WTC11 (cell line): ENCODE measurements at regions not wholly inside any gene's neighbourhood (a gene's known extent, or its start where the extent isn't known, plus 50 kb on each side); places are given as distances from the start of the nearest gene placed in this dataset.

Experiments used
- ATAC-seq: fragments of 200-7000 bp; cut with Tn5 transposase; 2 replicates; pipeline ENCODE4 v1.10.0; 2021; ENCODE audit warnings: mild to moderate bottlenecking, moderate library complexity
- CTCF ChIA-PET: fragments of 300-600 bp; sonication (Branson Sonifier 250); formaldehyde crosslinking; loops from one replicate; lab custom pipeline; 2021; ENCODE audit warnings: antibody characterized with exemption; lab: Charles Lee
- POLR2A ChIA-PET: fragments of 350-600 bp; sonication (Branson Sonifier 250); formaldehyde crosslinking; loops from one replicate; lab custom pipeline; 2021; ENCODE audit warnings: antibody characterized with exemption; lab: Charles Lee
- DNase-seq: peaks from one replicate; pipeline ENCODE4 v3.0.0; 2021; ENCODE audit warnings: low spot score
- H3K27ac Mint-ChIP-seq: 2 replicates; pipeline ENCODE4 v1.8.0; 2021; ENCODE audit warnings: mixed read lengths
- H3K27me3 Mint-ChIP-seq: 2 replicates; pipeline ENCODE4 v1.8.0; 2021; ENCODE audit warnings: low read depth, mild to moderate bottlenecking, moderate library complexity, mixed read lengths
- H3K36me3 Mint-ChIP-seq: 2 replicates; pipeline ENCODE4 v1.8.0; 2021; ENCODE audit warnings: mixed read lengths
- H3K4me1 Mint-ChIP-seq: 2 replicates; pipeline ENCODE4 v1.8.0; 2022; ENCODE audit warnings: mixed read lengths
- H3K4me3 Mint-ChIP-seq: 2 replicates; pipeline ENCODE4 v1.8.0; 2021; ENCODE audit warnings: mild to moderate bottlenecking, moderate library complexity, mixed read lengths
- H3K9me3 Mint-ChIP-seq: 2 replicates; pipeline ENCODE4 v1.8.0; 2021; ENCODE audit warnings: mixed read lengths
- ATF6 ChIP-seq: sonication (generic); formaldehyde crosslinking; IDR thresholded peaks from 2 replicates; pipeline ENCODE4 v1.8.1; 2023; ENCODE audit warnings: mild to moderate bottlenecking, missing genetic modification reagents
- CREM ChIP-seq: sonication (generic); formaldehyde crosslinking; IDR thresholded peaks from 2 replicates; pipeline ENCODE4 v1.8.1; 2022; ENCODE audit warnings: mild to moderate bottlenecking, missing genetic modification reagents, moderate library complexity
- E2F5 ChIP-seq: sonication (generic); formaldehyde crosslinking; IDR thresholded peaks from 2 replicates; pipeline ENCODE4 v1.8.1; 2022; ENCODE audit warnings: mild to moderate bottlenecking, moderate library complexity, missing genetic modification reagents
- ERG ChIP-seq: fragments of 250-450 bp; sonication (Bioruptor Pico); IDR thresholded peaks from 2 replicates; pipeline ENCODE4 v1.8.0; 2021; ENCODE audit warnings: mild to moderate bottlenecking
- ESRRA ChIP-seq: sonication (generic); formaldehyde crosslinking; IDR thresholded peaks from 2 replicates; pipeline ENCODE4 v1.8.1; 2022; ENCODE audit warnings: mild to moderate bottlenecking, missing genetic modification reagents, borderline replicate concordance
- FOXK1 ChIP-seq: sonication (generic); formaldehyde crosslinking; IDR thresholded peaks from 2 replicates; pipeline ENCODE4 v1.8.0; 2022; ENCODE audit warnings: mild to moderate bottlenecking, moderate library complexity, missing genetic modification reagents
- GABPB1 ChIP-seq: sonication (generic); formaldehyde crosslinking; IDR thresholded peaks from 2 replicates; pipeline ENCODE4 v1.8.1; 2023; ENCODE audit warnings: mild to moderate bottlenecking, missing genetic modification reagents
- JUN ChIP-seq: sonication (generic); formaldehyde crosslinking; IDR thresholded peaks from 2 replicates; pipeline ENCODE4 v1.8.0; 2023; ENCODE audit warnings: mild to moderate bottlenecking, missing genetic modification reagents
- KAT7 ChIP-seq: sonication (generic); formaldehyde crosslinking; IDR thresholded peaks from 2 replicates; pipeline ENCODE4 v1.8.1; 2023; ENCODE audit warnings: missing genetic modification reagents, mild to moderate bottlenecking, borderline replicate concordance
- NR2C2 ChIP-seq: sonication (generic); formaldehyde crosslinking; IDR thresholded peaks from 2 replicates; pipeline ENCODE4 v1.8.0; 2022; ENCODE audit warnings: mild to moderate bottlenecking, missing genetic modification reagents
- NR3C1 ChIP-seq: sonication (generic); formaldehyde crosslinking; conservative IDR thresholded peaks from 2 replicates; pipeline ENCODE4 v1.8.1; 2023; ENCODE audit warnings: low read depth, mild to moderate bottlenecking, missing genetic modification reagents
- OVOL2 ChIP-seq: fragments of 250-450 bp; sonication (Bioruptor Pico); IDR thresholded peaks from 2 replicates; pipeline ENCODE4 v1.9.0; 2021; ENCODE audit warnings: mild to moderate bottlenecking, borderline replicate concordance
- STAT6 ChIP-seq: sonication (generic); formaldehyde crosslinking; conservative IDR thresholded peaks from 2 replicates; pipeline ENCODE4 v1.8.1; 2023; ENCODE audit warnings: mild to moderate bottlenecking, low read depth, missing genetic modification reagents, moderate library complexity
- USF2 ChIP-seq: sonication (generic); formaldehyde crosslinking; IDR thresholded peaks from 2 replicates; pipeline ENCODE4 v1.8.1; 2023; ENCODE audit warnings: mild to moderate bottlenecking, missing genetic modification reagents, moderate library complexity
- ZBTB21 ChIP-seq: sonication (generic); formaldehyde crosslinking; IDR thresholded peaks from 2 replicates; pipeline ENCODE4 v1.8.1; 2023; ENCODE audit warnings: mild to moderate bottlenecking, missing genetic modification reagents, borderline replicate concordance
- ZNF396 ChIP-seq: fragments of 250-450 bp; sonication (Bioruptor Pico); IDR thresholded peaks from 2 replicates; pipeline ENCODE4 v1.8.0; 2021; ENCODE audit warnings: mild to moderate bottlenecking, moderate library complexity, borderline replicate concordance
- TF ChIP-seq, protein P1 (sequence below): fragments of 250-450 bp; sonication (Bioruptor Pico); IDR thresholded peaks from 2 replicates; pipeline ENCODE4 v1.9.0; 2021; ENCODE audit warnings: mild to moderate bottlenecking, borderline replicate concordance
- TF ChIP-seq, protein P2 (sequence below): fragments of 250-450 bp; sonication (Bioruptor Pico); conservative IDR thresholded peaks from 2 replicates; pipeline ENCODE4 v1.9.0; 2021; ENCODE audit warnings: mild to moderate bottlenecking

- no peak for TF ChIP-seq KAT7 (CRISPR knock-in tag)
Measured at GRCh38 chr18:42683094-42683493, 432.4 kb downstream of the RIT2 start (continued).

DNA sequence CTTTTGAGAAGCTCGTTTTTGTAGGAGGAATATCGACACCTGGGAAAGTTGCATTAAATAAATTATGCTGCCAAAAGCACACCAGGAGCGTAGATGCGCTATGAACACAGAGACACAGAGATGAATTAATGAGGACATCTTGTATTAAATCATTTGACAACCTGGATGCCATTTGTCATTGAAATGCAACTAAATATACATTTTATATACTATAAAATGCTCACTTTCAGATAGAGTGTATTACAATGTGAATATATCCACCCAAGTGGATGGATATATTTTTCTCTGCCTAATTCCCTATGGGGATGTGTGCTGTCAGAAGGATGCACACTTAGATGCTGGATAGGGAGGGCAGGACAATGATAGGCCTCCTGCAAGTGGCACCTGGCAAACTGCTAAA is 426.2 kb downstream of the RIT2 start:
- POLR2A ChIA-PET: no interaction called here
- H3K27me3 Mint-ChIP-seq: no peaks in the 10 kb centered on the region
- peaks cover 6% of the 10 kb centered on the region for H3K36me3 Mint-ChIP-seq
- CTCF ChIA-PET: interaction anchor here (1.0 kb wide), 1 partner anchor 93 kb away, joined by 4 read pairs; no protein-coding TSS in a partner anchor
- TF ChIP-seq GABPB1 (CRISPR knock-in tag) (no peak), NR3C1 (no peak), NR2C2 (CRISPR knock-in tag) (no peak), E2F5 (CRISPR knock-in tag) (no peak), ESRRA (CRISPR knock-in tag) (no peak), CREM (no peak), ERG (CRISPR knock-in tag) (no peak), JUN (CRISPR knock-in tag) (no peak), FOXK1 (CRISPR knock-in tag) (no peak), STAT6 (CRISPR knock-in tag) (no peak), ATF6 (no peak), ZNF396 (CRISPR knock-in tag) (no peak), OVOL2 (no peak), ZBTB21 (CRISPR knock-in tag) (no peak), USF2 (CRISPR knock-in tag) (no peak)
- TF ChIP-seq, protein P1, sequence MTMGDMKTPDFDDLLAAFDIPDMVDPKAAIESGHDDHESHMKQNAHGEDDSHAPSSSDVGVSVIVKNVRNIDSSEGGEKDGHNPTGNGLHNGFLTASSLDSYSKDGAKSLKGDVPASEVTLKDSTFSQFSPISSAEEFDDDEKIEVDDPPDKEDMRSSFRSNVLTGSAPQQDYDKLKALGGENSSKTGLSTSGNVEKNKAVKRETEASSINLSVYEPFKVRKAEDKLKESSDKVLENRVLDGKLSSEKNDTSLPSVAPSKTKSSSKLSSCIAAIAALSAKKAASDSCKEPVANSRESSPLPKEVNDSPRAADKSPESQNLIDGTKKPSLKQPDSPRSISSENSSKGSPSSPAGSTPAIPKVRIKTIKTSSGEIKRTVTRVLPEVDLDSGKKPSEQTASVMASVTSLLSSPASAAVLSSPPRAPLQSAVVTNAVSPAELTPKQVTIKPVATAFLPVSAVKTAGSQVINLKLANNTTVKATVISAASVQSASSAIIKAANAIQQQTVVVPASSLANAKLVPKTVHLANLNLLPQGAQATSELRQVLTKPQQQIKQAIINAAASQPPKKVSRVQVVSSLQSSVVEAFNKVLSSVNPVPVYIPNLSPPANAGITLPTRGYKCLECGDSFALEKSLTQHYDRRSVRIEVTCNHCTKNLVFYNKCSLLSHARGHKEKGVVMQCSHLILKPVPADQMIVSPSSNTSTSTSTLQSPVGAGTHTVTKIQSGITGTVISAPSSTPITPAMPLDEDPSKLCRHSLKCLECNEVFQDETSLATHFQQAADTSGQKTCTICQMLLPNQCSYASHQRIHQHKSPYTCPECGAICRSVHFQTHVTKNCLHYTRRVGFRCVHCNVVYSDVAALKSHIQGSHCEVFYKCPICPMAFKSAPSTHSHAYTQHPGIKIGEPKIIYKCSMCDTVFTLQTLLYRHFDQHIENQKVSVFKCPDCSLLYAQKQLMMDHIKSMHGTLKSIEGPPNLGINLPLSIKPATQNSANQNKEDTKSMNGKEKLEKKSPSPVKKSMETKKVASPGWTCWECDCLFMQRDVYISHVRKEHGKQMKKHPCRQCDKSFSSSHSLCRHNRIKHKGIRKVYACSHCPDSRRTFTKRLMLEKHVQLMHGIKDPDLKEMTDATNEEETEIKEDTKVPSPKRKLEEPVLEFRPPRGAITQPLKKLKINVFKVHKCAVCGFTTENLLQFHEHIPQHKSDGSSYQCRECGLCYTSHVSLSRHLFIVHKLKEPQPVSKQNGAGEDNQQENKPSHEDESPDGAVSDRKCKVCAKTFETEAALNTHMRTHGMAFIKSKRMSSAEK (CRISPR knock-in tag): no peak
- TF ChIP-seq, protein P2, sequence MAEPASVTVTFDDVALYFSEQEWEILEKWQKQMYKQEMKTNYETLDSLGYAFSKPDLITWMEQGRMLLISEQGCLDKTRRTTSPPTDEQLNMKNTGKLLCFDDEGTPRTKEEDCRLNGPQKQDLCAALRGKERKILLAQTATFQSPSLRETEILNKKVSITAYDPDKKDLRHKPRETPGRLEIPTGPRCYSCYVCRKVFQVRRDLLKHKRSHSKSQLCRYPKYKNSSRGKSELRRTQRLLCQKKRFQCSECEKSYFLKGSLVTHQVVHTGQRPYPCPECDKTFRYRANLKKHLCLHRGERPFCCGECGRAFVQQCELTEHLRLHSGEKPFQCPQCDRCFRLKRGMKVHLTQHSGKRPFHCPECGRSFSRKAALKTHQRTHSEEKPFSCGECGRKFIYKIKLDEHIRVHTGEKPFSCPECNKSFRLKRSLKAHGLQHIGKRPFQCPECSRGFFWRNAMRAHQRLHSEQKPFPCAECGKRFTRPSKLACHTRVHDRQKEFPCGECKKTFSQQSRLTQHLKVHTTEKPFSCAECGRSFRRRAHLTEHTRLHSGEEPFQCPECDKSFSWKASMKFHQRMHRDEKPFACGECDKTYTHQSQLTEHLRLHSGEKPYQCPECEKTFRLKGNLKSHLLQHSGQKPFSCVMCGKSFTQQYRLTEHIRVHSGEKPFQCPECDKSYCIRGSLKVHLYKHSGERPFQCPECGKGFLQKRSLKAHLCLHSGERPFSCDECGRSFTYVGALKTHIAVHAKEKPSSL (CRISPR knock-in tag): no peak
- no peak overlapping the region for H3K27ac Mint-ChIP-seq
- peaks cover 24% of the 10 kb centered on the region for H3K9me3 Mint-ChIP-seq
- H3K4me3 Mint-ChIP-seq: no peak overlapping the region
- H3K4me1 Mint-ChIP-seq: no peaks in the 10 kb centered on the region
- DNase-seq: no peak
- no peak for ATAC-seq
